Chondrocyte (in vitro differentiated cells): ENCODE measurements at regions not wholly inside any gene's neighbourhood (a gene's known extent, or its start where the extent isn't known, plus 50 kb on each side); places are given as distances from the start of the nearest gene placed in this dataset.

Source experiments
- DNase-seq: peaks from one replicate; pipeline ENCODE4 v3.0.0; 2021; ENCODE audit warnings: mixed read lengths, low spot score
- H3K27ac Mint-ChIP-seq: one replicate; pipeline ENCODE4 v1.8.0; 2021; ENCODE audit warnings: mild to moderate bottlenecking, moderate library complexity, mixed read lengths; ENCODE audit not compliant: unreplicated experiment
- H3K27me3 Mint-ChIP-seq: 2 replicates; pipeline ENCODE4 v1.8.0; 2021; ENCODE audit warnings: low read depth, mixed read lengths
- H3K36me3 Mint-ChIP-seq: 2 replicates; pipeline ENCODE4 v1.8.0; 2021; ENCODE audit warnings: low read depth, mixed read lengths
- H3K4me1 Mint-ChIP-seq: 2 replicates; pipeline ENCODE4 v1.8.0; 2021; ENCODE audit warnings: low read depth, mild to moderate bottlenecking, mixed read lengths
- H3K4me3 Mint-ChIP-seq: one replicate; pipeline ENCODE4 v1.8.0; 2021; ENCODE audit warnings: mild to moderate bottlenecking, moderate library complexity, mixed read lengths; ENCODE audit not compliant: unreplicated experiment
- H3K9me3 Mint-ChIP-seq: 2 replicates; pipeline ENCODE4 v1.8.0; 2021; ENCODE audit warnings: low read depth, mixed read lengths
- CTCF ChIP-seq: fragments of 200-600 bp; sonication (generic); IDR thresholded peaks from 2 replicates; pipeline ENCODE4 v1.5.0; 2021; ENCODE audit warnings: antibody characterized with exemption, mild to moderate bottlenecking, moderate library complexity

GRCh38 chr9:107922260-107922659 is 432.7 kb upstream of the KLF4 start:
- peaks cover 7% of the 10 kb centered on the region for H3K4me1 Mint-ChIP-seq
- H3K4me3 Mint-ChIP-seq: no peak overlapping the region
- no peak for TF ChIP-seq CTCF
- peaks cover 9% of the 10 kb centered on the region for H3K27me3 Mint-ChIP-seq
- H3K36me3 Mint-ChIP-seq: no peaks in the 10 kb centered on the region
- peaks cover 13% of the 10 kb centered on the region for H3K9me3 Mint-ChIP-seq
- DNase-seq: no peak
- H3K27ac Mint-ChIP-seq: no peak overlapping the region

GRCh38 chr9:107919263-107919662 is 429.7 kb upstream of the KLF4 start:
- TF ChIP-seq CTCF: no peak
- no peak for DNase-seq
- Mint-ChIP-seq H3K36me3 (no peaks in the 10 kb centered on the region), H3K4me1 (peaks cover 7% of the 10 kb centered on the region), H3K4me3 (no peak overlapping the region), H3K9me3 (peaks cover 17% of the 10 kb centered on the region), H3K27me3 (peaks cover 9% of the 10 kb centered on the region), H3K27ac (no peak overlapping the region)

DNA sequence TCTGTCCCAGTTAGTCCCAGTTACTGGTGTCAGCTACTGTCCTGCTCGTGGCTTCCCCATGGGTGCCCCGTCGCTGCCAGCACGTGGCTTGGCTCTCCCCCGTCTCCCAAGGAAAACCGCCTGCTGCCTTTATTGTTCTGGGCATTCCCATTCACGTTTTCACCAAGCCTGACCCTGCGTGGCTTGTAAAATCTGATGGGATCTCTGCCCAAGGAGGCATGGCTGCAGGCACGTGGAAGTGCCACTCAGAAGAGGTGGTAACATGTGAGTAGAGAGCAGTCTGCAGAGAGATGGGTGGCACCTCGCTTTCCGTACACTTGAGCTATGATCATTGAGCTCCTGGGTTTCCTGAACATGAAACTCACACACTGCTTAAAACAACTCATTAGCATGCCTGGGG is 429.2 kb upstream of the KLF4 start:
- Mint-ChIP-seq H3K9me3 (peaks cover 12% of the 10 kb centered on the region), H3K27me3 (peaks cover 9% of the 10 kb centered on the region), H3K36me3 (no peaks in the 10 kb centered on the region), H3K27ac (no peak overlapping the region), H3K4me1 (peaks cover 7% of the 10 kb centered on the region), H3K4me3 (no peak overlapping the region)
- no peak for TF ChIP-seq CTCF
- no peak for DNase-seq

- H3K27ac Mint-ChIP-seq: no peak overlapping the region
- peaks cover 11% of the 10 kb centered on the region for H3K27me3 Mint-ChIP-seq
- H3K4me3 Mint-ChIP-seq: no peak overlapping the region
- H3K36me3 Mint-ChIP-seq: no peaks in the 10 kb centered on the region
- H3K4me1 Mint-ChIP-seq: no peaks in the 10 kb centered on the region
- no peak for TF ChIP-seq CTCF
- peaks cover 27% of the 10 kb centered on the region for H3K9me3 Mint-ChIP-seq
- no peak for DNase-seq
Observed at GRCh38 chr9:107914151-107914550, 424.6 kb upstream of the KLF4 start.

- DNase-seq: no peak
- no peaks in the 10 kb centered on the region for H3K36me3 Mint-ChIP-seq
Observed at GRCh38 chr9:107907715-107908114, 418.1 kb upstream of the KLF4 start.

More at GRCh38 chr9:107907715-107908114, 418.1 kb upstream of the KLF4 start:
- H3K27ac Mint-ChIP-seq: no peak overlapping the region
- no peak for TF ChIP-seq CTCF
- no peaks in the 10 kb centered on the region for H3K4me1 Mint-ChIP-seq
- H3K27me3 Mint-ChIP-seq: peaks cover 16% of the 10 kb centered on the region
- H3K9me3 Mint-ChIP-seq: peaks cover 10% of the 10 kb centered on the region
- no peak overlapping the region for H3K4me3 Mint-ChIP-seq
